ENCODE measurements at regions not wholly inside any gene's neighbourhood (a gene's known extent, or its start where the extent isn't known, plus 50 kb on each side); places are given as distances from the start of the nearest gene placed in this dataset.

GRCh38 chr2:2834105-2834504 is 503.0 kb upstream of the MYT1L start:
- H3K4me3 ChIP-seq (ENCODE audit: low read length), result no peak overlapping the region
- H3K4me1 Mint-ChIP-seq (ENCODE audit: low read depth), result no peaks in the 10 kb centered on the region
- no peak for DNase-seq
- H3K9me3 Mint-ChIP-seq, result peaks cover 3% of the 10 kb centered on the region
- TF ChIP-seq CTCF (IDR thresholded peaks at IDR 0.05), result no peak
- intact Hi-C loops (cut with DNase I, micrococcal nuclease), result no loop called here
- ATAC-seq (ENCODE audit: poor library complexity), result no peak
- no peak overlapping the region for H3K4me3 Mint-ChIP-seq
- no peaks in the 10 kb centered on the region for H3K36me3 Mint-ChIP-seq (ENCODE audit: low read depth)
- H3K27me3 ChIP-seq (ENCODE audit: control insufficient read depth in 1 of 2, insufficient read depth in 2 of 2, low read length in 2 of 2), result no peaks in the 10 kb centered on the region
- H3K36me3 ChIP-seq (ENCODE audit: insufficient read depth, low read length), result no peaks in the 10 kb centered on the region
- peaks cover 0 to 13% of the 10 kb centered on the region in 2 experiments for H3K9me3 ChIP-seq (ENCODE audit: control insufficient read depth in 1 of 2, insufficient read depth in 1 of 2, low read length in 2 of 2)
- no peak overlapping the region for H3K27ac Mint-ChIP-seq
- H3K4me1 ChIP-seq (ENCODE audit: insufficient read depth, low read length), result no peaks in the 10 kb centered on the region
- H3K27me3 Mint-ChIP-seq, result no peaks in the 10 kb centered on the region
- CTCF ChIA-PET, result no interaction called here
- POLR2A ChIA-PET, result no interaction called here
- no peak overlapping the region for H3K27ac ChIP-seq (ENCODE audit: low read depth in 1 of 2, low read length in 2 of 2)

- CTCF ChIA-PET, result no interaction called here
Measured at GRCh38 chr2:2832657-2833056, 501.6 kb upstream of the MYT1L start.

GRCh38 chr2:2831633-2832032 is 500.6 kb upstream of the MYT1L start:
- Mint-ChIP-seq H3K27me3 (no peaks in the 10 kb centered on the region), H3K4me1 (ENCODE audit: low read depth) (no peaks in the 10 kb centered on the region), H3K9me3 (peaks cover 3% of the 10 kb centered on the region), H3K4me3 (no peak overlapping the region), H3K27ac (no peak overlapping the region), H3K36me3 (ENCODE audit: low read depth) (no peaks in the 10 kb centered on the region)
- no peak overlapping the region for H3K27ac ChIP-seq (ENCODE audit: low read depth in 1 of 2, low read length in 2 of 2)
- intact Hi-C loops (cut with DNase I, micrococcal nuclease), result no loop called here
- CTCF ChIA-PET, result no interaction called here
- TF ChIP-seq CTCF (IDR thresholded peaks at IDR 0.05), result no peak
- no peaks in the 10 kb centered on the region for H3K4me1 ChIP-seq (ENCODE audit: insufficient read depth, low read length)
- no peaks in the 10 kb centered on the region for H3K27me3 ChIP-seq (ENCODE audit: control insufficient read depth in 1 of 2, insufficient read depth in 2 of 2, low read length in 2 of 2)
- H3K36me3 ChIP-seq (ENCODE audit: insufficient read depth, low read length), result no peaks in the 10 kb centered on the region
- no peak for DNase-seq
- ATAC-seq (ENCODE audit: poor library complexity), result no peak
- POLR2A ChIA-PET, result no interaction called here
- H3K9me3 ChIP-seq (ENCODE audit: control insufficient read depth in 1 of 2, insufficient read depth in 1 of 2, low read length in 2 of 2), result peaks cover 0 to 14% of the 10 kb centered on the region in 2 experiments
- H3K4me3 ChIP-seq (ENCODE audit: low read length), result no peak overlapping the region

More at GRCh38 chr2:2832657-2833056, 501.6 kb upstream of the MYT1L start:
- H3K9me3 Mint-ChIP-seq, result peaks cover 3% of the 10 kb centered on the region
- ATAC-seq (ENCODE audit: poor library complexity), result no peak
- no peaks in the 10 kb centered on the region for H3K36me3 Mint-ChIP-seq (ENCODE audit: low read depth)
- H3K4me3 Mint-ChIP-seq, result no peak overlapping the region
- DNase-seq, result no peak
- POLR2A ChIA-PET, result no interaction called here
- H3K27me3 Mint-ChIP-seq, result no peaks in the 10 kb centered on the region
- Histone ChIP-seq H3K4me1 (ENCODE audit: insufficient read depth, low read length) (no peaks in the 10 kb centered on the region), H3K4me3 (ENCODE audit: low read length) (no peak overlapping the region), H3K27ac (ENCODE audit: low read depth in 1 of 2, low read length in 2 of 2) (no peak overlapping the region), H3K9me3 (ENCODE audit: control insufficient read depth in 1 of 2, insufficient read depth in 1 of 2, low read length in 2 of 2) (peaks cover 0 to 13% of the 10 kb centered on the region in 2 experiments), H3K36me3 (ENCODE audit: insufficient read depth, low read length) (no peaks in the 10 kb centered on the region), H3K27me3 (ENCODE audit: control insufficient read depth in 1 of 2, insufficient read depth in 2 of 2, low read length in 2 of 2) (no peaks in the 10 kb centered on the region)
- no peak overlapping the region for H3K27ac Mint-ChIP-seq
- TF ChIP-seq CTCF (IDR thresholded peaks at IDR 0.05), result no peak
- intact Hi-C loops (cut with DNase I, micrococcal nuclease), result no loop called here
- no peaks in the 10 kb centered on the region for H3K4me1 Mint-ChIP-seq (ENCODE audit: low read depth)

Data from CD4-positive, alpha-beta T cell (primary cell).